H1 (cell line): ENCODE measurements at regions not wholly inside any gene's neighbourhood (a gene's known extent, or its start where the extent isn't known, plus 50 kb on each side); places are given as distances from the start of the nearest gene placed in this dataset.

ENCODE experiments used
- CHD2 ChIP-seq: IDR thresholded peaks from 2 replicates; pipeline ENCODE4 v1.6.1; 2012; ENCODE audit warnings: low read length, improper control_type of control experiment
- EP300 ChIP-seq, 2 experiments: IDR thresholded peaks; 1 replicate in 1 of 2; 2 replicates in 1 of 2; pipeline ENCODE4 v1.6.1; 2011 to 2012; ENCODE audit warnings: low read depth in 2 of 2, low read length in 2 of 2, mild to moderate bottlenecking in 2 of 2, borderline replicate concordance in 1 of 2, inconsistent platforms in 1 of 2, moderate library complexity in 1 of 2
- EZH2 ChIP-seq: fragments of 200-600 bp; sonication (generic); IDR thresholded peaks from 2 replicates; pipeline ENCODE4 v1.7.1; 2012; ENCODE audit warnings: low read depth, mild to moderate bottlenecking, moderate library complexity, low read length, inconsistent platforms; ENCODE audit not compliant: severe bottlenecking
- GTF2F1 ChIP-seq: IDR thresholded peaks from 2 replicates; pipeline ENCODE4 v1.6.1; 2012; ENCODE audit warnings: low read depth, low read length, improper control_type of control experiment, borderline replicate concordance
- KDM5A ChIP-seq: fragments of 200-600 bp; IDR thresholded peaks from 2 replicates; pipeline ENCODE4 v1.7.1; 2012; ENCODE audit warnings: mild to moderate bottlenecking, low read length, inconsistent platforms, mixed read lengths
- POLR2A ChIP-seq, 2 experiments: IDR thresholded peaks; 1 replicate in 1 of 2; 2 replicates in 1 of 2; pipeline ENCODE4 v1.6.1; 2011; ENCODE audit warnings: low read depth in 2 of 2, low read length in 2 of 2, mild to moderate bottlenecking in 2 of 2; ENCODE audit errors: control extremely low read depth in 1 of 2
- RFX5 ChIP-seq: IDR thresholded peaks from 2 replicates; pipeline ENCODE4 v1.6.1; 2011; ENCODE audit warnings: low read depth, low read length, improper control_type of control experiment, borderline replicate concordance
- SP1 ChIP-seq: IDR thresholded peaks from 2 replicates; pipeline ENCODE4 v1.6.1; 2011; ENCODE audit warnings: low read depth, low read length
- SUZ12 ChIP-seq: fragments of 200-600 bp; sonication (generic); IDR thresholded peaks from 2 replicates; pipeline ENCODE4 v1.6.1; 2012; ENCODE audit warnings: mild to moderate bottlenecking, inconsistent platforms, low read length, moderate library complexity, mixed read lengths
- TAF1 ChIP-seq: IDR thresholded peaks from 2 replicates; pipeline ENCODE4 v1.6.1; 2011; ENCODE audit warnings: mild to moderate bottlenecking, low read depth, low read length
- YY1 ChIP-seq: IDR thresholded peaks from 2 replicates; pipeline ENCODE4 v1.6.1; 2011; ENCODE audit warnings: low read depth, mild to moderate bottlenecking, low read length
- TF ChIP-seq, protein P1 (sequence below), 3 experiments: IDR thresholded peaks; 1 replicate in 2 of 3; 2 replicates in 1 of 3; pipeline versions ENCODE4 v1.5.1 to v1.6.1; 2011; ENCODE audit warnings: low read length in 3 of 3, mild to moderate bottlenecking in 3 of 3, inconsistent platforms in 2 of 3, low read depth in 1 of 3, moderate library complexity in 1 of 3; ENCODE audit not compliant: insufficient read depth in 1 of 3; ENCODE audit errors: control extremely low read depth in 1 of 3
- TF ChIP-seq, protein P2 (sequence below): IDR thresholded peaks from 2 replicates; pipeline ENCODE4 v1.6.1; 2012; ENCODE audit warnings: low read length, inconsistent platforms

DNA sequence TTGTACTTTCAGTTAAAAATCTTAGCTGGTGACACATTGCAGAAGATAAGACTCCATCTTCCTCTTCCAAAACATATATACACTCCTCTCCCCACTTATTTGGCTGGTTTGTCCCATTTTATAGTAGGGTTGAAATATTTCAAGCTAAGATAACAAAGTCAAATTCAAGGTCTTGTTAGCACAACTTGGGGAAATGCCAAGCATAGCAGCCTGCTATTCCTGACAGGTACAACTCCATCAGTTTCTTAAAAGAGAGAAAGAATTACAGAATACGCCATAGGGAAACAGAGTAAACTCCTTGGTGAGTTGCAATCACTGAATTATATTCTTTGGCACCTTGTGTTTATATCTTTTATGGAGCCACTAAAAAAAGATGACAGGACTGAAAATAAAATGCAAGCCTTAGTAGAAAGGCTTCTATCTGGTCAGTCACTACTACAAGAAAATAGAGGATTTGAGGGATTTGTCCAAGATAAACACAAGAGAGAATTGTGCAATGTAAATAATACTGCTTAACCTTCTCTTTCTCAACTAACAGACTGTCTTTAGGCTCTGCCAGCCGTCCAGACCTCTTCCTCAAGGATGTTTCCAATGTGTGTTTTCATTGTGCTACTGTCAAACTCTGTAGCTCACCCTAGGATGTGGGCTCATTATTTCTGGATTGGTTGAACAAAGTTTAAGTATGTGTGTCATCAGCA, 170.3 kb downstream of the VEGFC start:
- TF ChIP-seq CHD2 (no peak), EZH2 (no peak), TAF1 (no peak), SP1 (no peak), GTF2F1 (no peak), KDM5A (no peak), SUZ12 (no peak), RFX5 (no peak), YY1 (no peak), EP300 (IDR thresholded peaks at IDR 0.05; ENCODE audit: borderline replicate concordance in 1 of 2, low read depth in 2 of 2, low read length in 2 of 2) (no peak), POLR2A (IDR thresholded peaks at IDR 0.05; ENCODE audit: control extremely low read depth in 1 of 2, low read depth in 2 of 2, low read length in 2 of 2) (no peak)
- TF ChIP-seq, protein P1, sequence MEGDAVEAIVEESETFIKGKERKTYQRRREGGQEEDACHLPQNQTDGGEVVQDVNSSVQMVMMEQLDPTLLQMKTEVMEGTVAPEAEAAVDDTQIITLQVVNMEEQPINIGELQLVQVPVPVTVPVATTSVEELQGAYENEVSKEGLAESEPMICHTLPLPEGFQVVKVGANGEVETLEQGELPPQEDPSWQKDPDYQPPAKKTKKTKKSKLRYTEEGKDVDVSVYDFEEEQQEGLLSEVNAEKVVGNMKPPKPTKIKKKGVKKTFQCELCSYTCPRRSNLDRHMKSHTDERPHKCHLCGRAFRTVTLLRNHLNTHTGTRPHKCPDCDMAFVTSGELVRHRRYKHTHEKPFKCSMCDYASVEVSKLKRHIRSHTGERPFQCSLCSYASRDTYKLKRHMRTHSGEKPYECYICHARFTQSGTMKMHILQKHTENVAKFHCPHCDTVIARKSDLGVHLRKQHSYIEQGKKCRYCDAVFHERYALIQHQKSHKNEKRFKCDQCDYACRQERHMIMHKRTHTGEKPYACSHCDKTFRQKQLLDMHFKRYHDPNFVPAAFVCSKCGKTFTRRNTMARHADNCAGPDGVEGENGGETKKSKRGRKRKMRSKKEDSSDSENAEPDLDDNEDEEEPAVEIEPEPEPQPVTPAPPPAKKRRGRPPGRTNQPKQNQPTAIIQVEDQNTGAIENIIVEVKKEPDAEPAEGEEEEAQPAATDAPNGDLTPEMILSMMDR (IDR thresholded peaks at IDR 0.05; ENCODE audit: control extremely low read depth in 1 of 3, insufficient read depth in 1 of 3, low read depth in 1 of 3, low read length in 3 of 3), result no peak
- TF ChIP-seq, protein P2, sequence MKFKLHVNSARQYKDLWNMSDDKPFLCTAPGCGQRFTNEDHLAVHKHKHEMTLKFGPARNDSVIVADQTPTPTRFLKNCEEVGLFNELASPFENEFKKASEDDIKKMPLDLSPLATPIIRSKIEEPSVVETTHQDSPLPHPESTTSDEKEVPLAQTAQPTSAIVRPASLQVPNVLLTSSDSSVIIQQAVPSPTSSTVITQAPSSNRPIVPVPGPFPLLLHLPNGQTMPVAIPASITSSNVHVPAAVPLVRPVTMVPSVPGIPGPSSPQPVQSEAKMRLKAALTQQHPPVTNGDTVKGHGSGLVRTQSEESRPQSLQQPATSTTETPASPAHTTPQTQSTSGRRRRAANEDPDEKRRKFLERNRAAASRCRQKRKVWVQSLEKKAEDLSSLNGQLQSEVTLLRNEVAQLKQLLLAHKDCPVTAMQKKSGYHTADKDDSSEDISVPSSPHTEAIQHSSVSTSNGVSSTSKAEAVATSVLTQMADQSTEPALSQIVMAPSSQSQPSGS, result no peak
